Loucy (cell line): ENCODE measurements at regions not wholly inside any gene's neighbourhood (a gene's known extent, or its start where the extent isn't known, plus 50 kb on each side); places are given as distances from the start of the nearest gene placed in this dataset.

Experiments
- H2AFZ ChIP-seq: fragments of 200-600 bp; sonication (generic); 2 replicates; pipeline ENCODE4 v1.6.0; 2016; ENCODE audit warnings: antibody characterized with exemption, mild to moderate bottlenecking, low read length, moderate library complexity
- H3F3A ChIP-seq: fragments of 200-600 bp; 2 replicates; pipeline ENCODE4 v1.6.0; 2016; ENCODE audit warnings: antibody characterized with exemption, low read depth, mild to moderate bottlenecking
- H3K27me3 ChIP-seq: fragments of 200-600 bp; sonication (generic); 2 replicates; pipeline ENCODE4 v1.6.1; 2014; ENCODE audit warnings: low read length, mild to moderate bottlenecking; ENCODE audit not compliant: insufficient read depth, poor library complexity, severe bottlenecking
- H3K36me3 ChIP-seq: fragments of 200-600 bp; sonication (generic); 2 replicates; pipeline ENCODE4 v1.6.1; 2016; ENCODE audit warnings: low read length; ENCODE audit not compliant: insufficient read depth
- H3K4me1 ChIP-seq: fragments of 200-600 bp; sonication (generic); 2 replicates; pipeline ENCODE4 v1.5.1; 2014; ENCODE audit warnings: low read length, mild to moderate bottlenecking; ENCODE audit not compliant: insufficient read depth, poor library complexity, severe bottlenecking
- H3K4me2 ChIP-seq: fragments of 200-600 bp; sonication (generic); 2 replicates; pipeline ENCODE4 v1.6.0; 2014; ENCODE audit warnings: antibody characterized with exemption, low read length, low read depth, mild to moderate bottlenecking; ENCODE audit not compliant: poor library complexity, severe bottlenecking
- H3K4me3 ChIP-seq: fragments of 200-600 bp; sonication (generic); 2 replicates; pipeline ENCODE4 v1.5.1; 2014; ENCODE audit warnings: low read length, mild to moderate bottlenecking, mixed read lengths; ENCODE audit not compliant: poor library complexity, severe bottlenecking
- H3K79me2 ChIP-seq: fragments of 200-600 bp; sonication (generic); 2 replicates; pipeline ENCODE4 v1.6.1; 2014; ENCODE audit warnings: low read length; ENCODE audit not compliant: insufficient read depth
- H3K9ac ChIP-seq: fragments of 200-600 bp; sonication (generic); 2 replicates; pipeline ENCODE4 v1.6.0; 2014; ENCODE audit warnings: mild to moderate bottlenecking, low read depth, low read length, moderate library complexity; ENCODE audit not compliant: poor library complexity, severe bottlenecking
- H3K9me2 ChIP-seq: fragments of 200-600 bp; sonication (generic); replicated peaks from 2 replicates; pipeline ENCODE4 v1.6.1; 2016; ENCODE audit warnings: low read depth, low read length, mixed read lengths
- H3K9me3 ChIP-seq: fragments of 200-600 bp; sonication (generic); 2 replicates; pipeline ENCODE4 v1.6.1; 2014; ENCODE audit warnings: mild to moderate bottlenecking, antibody characterized with exemption, low read length, low read depth; ENCODE audit not compliant: insufficient read depth
- H4K20me1 ChIP-seq: fragments of 200-600 bp; sonication (generic); 2 replicates; pipeline ENCODE4 v1.6.0; 2014; ENCODE audit warnings: antibody characterized with exemption, low read length, mild to moderate bottlenecking; ENCODE audit not compliant: insufficient read depth, poor library complexity, severe bottlenecking
- EZH2phosphoT487 ChIP-seq: fragments of 200-600 bp; IDR thresholded peaks from 2 replicates; pipeline ENCODE4 v1.6.1; 2018; ENCODE audit warnings: antibody characterized with exemption, mild to moderate bottlenecking, moderate library complexity, borderline replicate concordance
- TF ChIP-seq, protein P1 (sequence below): fragments of 200-600 bp; sonication (generic); conservative IDR thresholded peaks from 2 replicates; pipeline ENCODE4 v1.5.1; 2014; ENCODE audit warnings: mild to moderate bottlenecking, antibody characterized with exemption, low read length

DNA sequence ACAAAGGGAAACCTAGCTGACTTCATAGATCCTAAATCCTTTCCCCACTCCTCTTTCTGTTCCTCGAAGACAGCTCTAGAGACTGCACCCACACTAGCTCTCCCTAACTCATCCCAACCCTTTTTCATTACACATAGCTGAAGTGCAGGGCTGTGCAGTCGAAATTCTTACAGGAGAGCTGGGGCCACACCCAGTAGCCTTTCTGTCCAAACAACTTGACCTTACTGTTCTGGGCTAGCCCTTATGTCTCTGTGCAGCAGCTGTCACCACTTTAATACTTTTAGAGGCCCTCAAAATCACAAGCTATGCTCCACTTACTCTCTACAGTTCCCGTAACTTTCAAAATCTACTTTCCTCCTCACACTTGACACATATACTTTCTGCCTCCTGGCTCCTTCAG lies 666.1 kb upstream of the PKDCC start:
- Histone ChIP-seq H3K9ac (no peak overlapping the region), H3K27me3 (no peaks in the 10 kb centered on the region), H3K4me2 (no peak overlapping the region), H3K79me2 (no peaks in the 10 kb centered on the region), H2AFZ (no peak overlapping the region), H3K9me3 (no peaks in the 10 kb centered on the region), H3K9me2 (no peaks in the 10 kb centered on the region), H3F3A (no peaks in the 10 kb centered on the region), H3K4me1 (peaks cover 14% of the 10 kb centered on the region), H3K36me3 (no peaks in the 10 kb centered on the region), H3K4me3 (no peak overlapping the region), H4K20me1 (no peaks in the 10 kb centered on the region)
- TF ChIP-seq, protein P1, sequence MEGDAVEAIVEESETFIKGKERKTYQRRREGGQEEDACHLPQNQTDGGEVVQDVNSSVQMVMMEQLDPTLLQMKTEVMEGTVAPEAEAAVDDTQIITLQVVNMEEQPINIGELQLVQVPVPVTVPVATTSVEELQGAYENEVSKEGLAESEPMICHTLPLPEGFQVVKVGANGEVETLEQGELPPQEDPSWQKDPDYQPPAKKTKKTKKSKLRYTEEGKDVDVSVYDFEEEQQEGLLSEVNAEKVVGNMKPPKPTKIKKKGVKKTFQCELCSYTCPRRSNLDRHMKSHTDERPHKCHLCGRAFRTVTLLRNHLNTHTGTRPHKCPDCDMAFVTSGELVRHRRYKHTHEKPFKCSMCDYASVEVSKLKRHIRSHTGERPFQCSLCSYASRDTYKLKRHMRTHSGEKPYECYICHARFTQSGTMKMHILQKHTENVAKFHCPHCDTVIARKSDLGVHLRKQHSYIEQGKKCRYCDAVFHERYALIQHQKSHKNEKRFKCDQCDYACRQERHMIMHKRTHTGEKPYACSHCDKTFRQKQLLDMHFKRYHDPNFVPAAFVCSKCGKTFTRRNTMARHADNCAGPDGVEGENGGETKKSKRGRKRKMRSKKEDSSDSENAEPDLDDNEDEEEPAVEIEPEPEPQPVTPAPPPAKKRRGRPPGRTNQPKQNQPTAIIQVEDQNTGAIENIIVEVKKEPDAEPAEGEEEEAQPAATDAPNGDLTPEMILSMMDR = no peak
- no peak for TF ChIP-seq EZH2phosphoT487

DNA sequence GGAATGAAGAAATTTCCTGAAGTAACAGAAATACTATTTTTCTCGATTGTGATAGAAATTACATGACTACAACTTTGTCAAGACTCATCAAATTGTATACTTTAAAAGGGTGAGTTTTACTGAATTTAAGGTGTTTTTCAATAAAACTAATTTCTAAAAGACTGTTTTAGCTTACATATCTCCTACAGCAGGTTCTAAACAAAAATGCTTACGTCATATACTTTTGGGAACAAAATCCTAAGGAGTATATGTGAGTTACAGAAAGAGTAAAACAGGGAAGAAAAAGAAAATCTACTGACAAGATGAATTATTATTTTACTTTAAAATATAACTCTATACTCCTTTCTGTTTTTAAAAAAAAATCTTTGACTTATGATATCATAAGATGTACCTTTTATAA lies 660.3 kb upstream of the PKDCC start:
- no peaks in the 10 kb centered on the region for H3K9me2 ChIP-seq
- no peaks in the 10 kb centered on the region for H3K36me3 ChIP-seq
- no peak overlapping the region for H3K4me2 ChIP-seq
- H4K20me1 ChIP-seq = no peaks in the 10 kb centered on the region
- no peaks in the 10 kb centered on the region for H3K27me3 ChIP-seq
- no peaks in the 10 kb centered on the region for H3F3A ChIP-seq
- H3K9me3 ChIP-seq = no peaks in the 10 kb centered on the region
- no peak overlapping the region for H2AFZ ChIP-seq
- H3K4me3 ChIP-seq = no peak overlapping the region
- no peak for TF ChIP-seq EZH2phosphoT487
- TF ChIP-seq, protein P1 = no peak
- H3K4me1 ChIP-seq = peaks cover 14% of the 10 kb centered on the region
- H3K9ac ChIP-seq = no peak overlapping the region
- H3K79me2 ChIP-seq = no peaks in the 10 kb centered on the region

GRCh38 chr2:41393621-41394020 lies 654.2 kb upstream of the PKDCC start:
- no peak overlapping the region for H2AFZ ChIP-seq
- H3K4me2 ChIP-seq = no peak overlapping the region
- H3K9me2 ChIP-seq = no peaks in the 10 kb centered on the region
- no peaks in the 10 kb centered on the region for H3K27me3 ChIP-seq
- no peaks in the 10 kb centered on the region for H3K36me3 ChIP-seq
- no peaks in the 10 kb centered on the region for H3K4me1 ChIP-seq
- no peaks in the 10 kb centered on the region for H4K20me1 ChIP-seq
- H3K9me3 ChIP-seq = no peaks in the 10 kb centered on the region; the same call in 1 of the 2 replicates
- no peak overlapping the region for H3K4me3 ChIP-seq
- no peaks in the 10 kb centered on the region for H3K79me2 ChIP-seq
- no peak overlapping the region for H3K9ac ChIP-seq
- no peaks in the 10 kb centered on the region for H3F3A ChIP-seq
- TF ChIP-seq, protein P1 = no peak
- no peak for TF ChIP-seq EZH2phosphoT487
